ENCODE measurements at regions not wholly inside any gene's neighbourhood (a gene's known extent, or its start where the extent isn't known, plus 50 kb on each side); places are given as distances from the start of the nearest gene placed in this dataset.

GRCh38 chr4:89535251-89535650, 227.7 kb upstream of the GPRIN3 start:
- no peak overlapping the region for H3K4me3 ChIP-seq (ENCODE audit: low read length)
- no peaks in the 10 kb centered on the region for H4K20me1 ChIP-seq (ENCODE audit: control insufficient read depth, insufficient read depth, low read depth, low read length)

GRCh38 chr4:89534356-89534755, 226.8 kb upstream of the GPRIN3 start:
- Histone ChIP-seq H4K20me1 (ENCODE audit: control insufficient read depth, insufficient read depth, low read depth, low read length) (no peaks in the 10 kb centered on the region), H3K79me2 (ENCODE audit: control insufficient read depth, low read length) (no peaks in the 10 kb centered on the region), H3K9me3 (ENCODE audit: control insufficient read depth, insufficient read depth, low read length) (no peaks in the 10 kb centered on the region), H3K27ac (ENCODE audit: low read depth, low read length) (no peak overlapping the region), H3K4me2 (ENCODE audit: low read length) (no peak overlapping the region), H3K36me3 (ENCODE audit: control insufficient read depth, low read length) (no peaks in the 10 kb centered on the region), H3K4me1 (ENCODE audit: control insufficient read depth, low read length) (no peaks in the 10 kb centered on the region), H3K27me3 (ENCODE audit: control insufficient read depth, low read length) (no peaks in the 10 kb centered on the region), H3K4me3 (ENCODE audit: low read length) (no peak overlapping the region), H3F3A (ENCODE audit: control insufficient read depth, insufficient read depth) (no peaks in the 10 kb centered on the region), H3K9me2 (replicated peaks; ENCODE audit: control insufficient read depth, low read length) (no peaks in the 10 kb centered on the region)
- no peak for TF ChIP-seq EZH2phosphoT487 (IDR thresholded peaks at IDR 0.05; ENCODE audit: borderline replicate concordance, low read length)
- no peak for TF ChIP-seq CTCF (IDR thresholded peaks at IDR 0.05; ENCODE audit: low read depth, low read length, poor library complexity, severe bottlenecking)

More at GRCh38 chr4:89535251-89535650, 227.7 kb upstream of the GPRIN3 start:
- Histone ChIP-seq H3K36me3 (ENCODE audit: control insufficient read depth, low read length) (no peaks in the 10 kb centered on the region), H3K79me2 (ENCODE audit: control insufficient read depth, low read length) (no peaks in the 10 kb centered on the region), H3K9me2 (replicated peaks; ENCODE audit: control insufficient read depth, low read length) (no peaks in the 10 kb centered on the region), H3K9me3 (ENCODE audit: control insufficient read depth, insufficient read depth, low read length) (no peaks in the 10 kb centered on the region), H3K27me3 (ENCODE audit: control insufficient read depth, low read length) (no peaks in the 10 kb centered on the region), H3K4me2 (ENCODE audit: low read length) (no peak overlapping the region), H3K4me1 (ENCODE audit: control insufficient read depth, low read length) (no peaks in the 10 kb centered on the region), H3K27ac (ENCODE audit: low read depth, low read length) (no peak overlapping the region), H3F3A (ENCODE audit: control insufficient read depth, insufficient read depth) (no peaks in the 10 kb centered on the region)
- no peak for TF ChIP-seq CTCF (IDR thresholded peaks at IDR 0.05; ENCODE audit: low read depth, low read length, poor library complexity, severe bottlenecking)
- no peak for TF ChIP-seq EZH2phosphoT487 (IDR thresholded peaks at IDR 0.05; ENCODE audit: borderline replicate concordance, low read length)

- H3K36me3 ChIP-seq (ENCODE audit: control insufficient read depth, low read length), result no peaks in the 10 kb centered on the region
- H4K20me1 ChIP-seq (ENCODE audit: control insufficient read depth, insufficient read depth, low read depth, low read length), result no peaks in the 10 kb centered on the region
- H3K9me3 ChIP-seq (ENCODE audit: control insufficient read depth, insufficient read depth, low read length), result no peaks in the 10 kb centered on the region
- H3K9me2 ChIP-seq (replicated peaks; ENCODE audit: control insufficient read depth, low read length), result no peaks in the 10 kb centered on the region
- no peaks in the 10 kb centered on the region for H3K79me2 ChIP-seq (ENCODE audit: control insufficient read depth, low read length)
- no peaks in the 10 kb centered on the region for H3F3A ChIP-seq (ENCODE audit: control insufficient read depth, insufficient read depth)
- TF ChIP-seq CTCF (IDR thresholded peaks at IDR 0.05; ENCODE audit: low read depth, low read length, poor library complexity, severe bottlenecking), result no peak
- TF ChIP-seq EZH2phosphoT487 (IDR thresholded peaks at IDR 0.05; ENCODE audit: borderline replicate concordance, low read length), result no peak
- no peak overlapping the region for H3K4me3 ChIP-seq (ENCODE audit: low read length)
- H3K4me1 ChIP-seq (ENCODE audit: control insufficient read depth, low read length), result no peaks in the 10 kb centered on the region
- no peak overlapping the region for H3K4me2 ChIP-seq (ENCODE audit: low read length)
- H3K27ac ChIP-seq (ENCODE audit: low read depth, low read length), result no peak overlapping the region
- H3K27me3 ChIP-seq (ENCODE audit: control insufficient read depth, low read length), result no peaks in the 10 kb centered on the region
Observed at GRCh38 chr4:89531932-89532640, 224.5 kb upstream of the GPRIN3 start.

Data from DOHH2 (cell line).